D341Med (cell line): ENCODE measurements at regions not wholly inside any gene's neighbourhood (a gene's known extent, or its start where the extent isn't known, plus 50 kb on each side); places are given as distances from the start of the nearest gene placed in this dataset.

Experiments
- DNase-seq: peaks from one replicate; pipeline ENCODE4 v3.0.0; 2012; ENCODE audit warnings: low spot score

DNA sequence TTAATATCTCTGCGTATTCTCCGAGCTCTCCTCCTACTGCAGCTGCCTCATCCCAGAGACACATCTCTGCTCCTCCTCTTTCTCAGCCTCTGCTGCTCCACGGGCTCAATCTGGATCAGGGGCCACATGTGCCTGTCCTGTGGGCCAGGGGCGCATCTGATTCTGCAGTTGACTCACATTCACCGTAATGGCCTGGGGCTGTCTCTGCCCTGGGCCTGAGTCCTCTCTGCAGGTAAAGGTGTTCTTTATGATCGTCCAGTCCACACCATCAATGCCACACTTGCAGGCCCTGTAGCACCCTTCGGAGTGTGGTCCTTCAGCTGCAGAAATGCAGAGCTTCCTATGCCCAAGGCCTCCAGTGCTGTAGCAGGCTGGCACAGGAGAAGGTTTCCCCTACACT is 154.5 kb downstream of the OAT start:
- no peak for DNase-seq

DNA sequence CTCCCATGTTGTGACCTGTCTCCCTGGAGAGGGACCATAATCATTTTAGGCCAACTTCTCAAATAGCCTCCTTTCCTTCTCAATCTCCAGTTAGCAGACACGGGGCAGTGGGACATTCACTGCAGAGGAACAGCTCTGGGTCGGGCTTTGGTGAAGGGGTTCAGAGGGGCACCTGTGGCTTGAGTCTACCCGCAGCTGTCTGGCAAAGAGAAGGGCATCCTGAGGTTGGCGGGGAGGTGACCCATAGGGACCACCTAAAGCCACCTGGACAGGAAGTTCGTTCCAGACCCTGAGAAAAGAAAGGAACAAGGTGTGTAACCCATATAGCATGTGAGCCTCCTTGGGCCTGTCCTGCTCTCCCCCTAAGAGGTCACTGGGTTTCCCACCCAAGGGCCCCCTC is 155.0 kb downstream of the OAT start:
- DNase-seq, result no peak

DNA sequence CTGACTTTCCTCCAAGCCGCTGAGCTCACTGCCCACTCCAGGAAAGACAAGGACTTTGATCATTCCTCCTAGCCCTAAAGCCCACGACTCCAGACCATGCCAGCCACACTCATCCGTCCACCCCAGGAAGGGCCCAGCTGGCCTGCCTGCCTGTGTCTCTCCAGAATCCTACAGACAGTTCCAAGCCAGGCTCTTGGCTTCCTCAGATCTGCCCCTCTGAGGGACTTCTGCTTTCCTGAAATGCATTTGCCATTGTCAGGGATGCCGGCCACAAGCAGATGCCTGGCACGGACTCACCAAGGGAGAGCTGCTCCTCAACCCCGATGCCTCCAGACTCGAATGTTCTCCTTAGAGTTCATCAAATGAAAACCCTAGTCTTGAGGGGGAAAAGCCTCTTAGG is 155.8 kb downstream of the OAT start:
- no peak for DNase-seq

- no peak for DNase-seq
Observed at GRCh38 chr10:124262234-124262865, 156.4 kb downstream of the OAT start.

GRCh38 chr10:124259139-124259825 is 159.4 kb downstream of the OAT start:
- DNase-seq, result no peak

- DNase-seq, result no peak
Observed at GRCh38 chr10:124257781-124258180, 160.9 kb downstream of the OAT start.

GRCh38 chr10:124256151-124256550 is 162.6 kb downstream of the OAT start:
- DNase-seq, result no peak

- no peak for DNase-seq
Observed at GRCh38 chr10:124255556-124255955, 162.2 kb upstream of the CHST15 start.

GRCh38 chr10:124254490-124254889 is 161.1 kb upstream of the CHST15 start:
- no peak for DNase-seq

DNA sequence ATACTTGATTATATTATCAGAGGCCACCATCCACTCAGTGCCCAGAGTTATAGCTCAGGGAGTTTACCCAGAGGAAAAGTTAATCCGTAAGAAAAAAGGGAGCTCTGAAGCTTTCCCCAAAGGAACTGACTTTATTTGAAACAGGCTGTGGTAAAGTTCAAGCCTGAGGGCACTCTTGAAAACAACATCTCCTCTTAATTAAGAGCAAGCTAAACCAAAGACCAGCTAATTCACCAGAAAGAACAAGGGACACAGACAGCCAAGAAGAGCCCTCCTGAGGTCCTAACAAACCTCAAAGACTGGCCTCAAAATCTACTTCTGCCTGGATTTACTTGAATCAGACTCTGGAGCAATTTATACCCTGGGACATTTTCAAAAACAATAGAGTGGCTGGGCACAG is 159.6 kb upstream of the CHST15 start:
- no peak for DNase-seq

- no peak for DNase-seq
Observed at GRCh38 chr10:124252097-124252715, 158.8 kb upstream of the CHST15 start.

DNA sequence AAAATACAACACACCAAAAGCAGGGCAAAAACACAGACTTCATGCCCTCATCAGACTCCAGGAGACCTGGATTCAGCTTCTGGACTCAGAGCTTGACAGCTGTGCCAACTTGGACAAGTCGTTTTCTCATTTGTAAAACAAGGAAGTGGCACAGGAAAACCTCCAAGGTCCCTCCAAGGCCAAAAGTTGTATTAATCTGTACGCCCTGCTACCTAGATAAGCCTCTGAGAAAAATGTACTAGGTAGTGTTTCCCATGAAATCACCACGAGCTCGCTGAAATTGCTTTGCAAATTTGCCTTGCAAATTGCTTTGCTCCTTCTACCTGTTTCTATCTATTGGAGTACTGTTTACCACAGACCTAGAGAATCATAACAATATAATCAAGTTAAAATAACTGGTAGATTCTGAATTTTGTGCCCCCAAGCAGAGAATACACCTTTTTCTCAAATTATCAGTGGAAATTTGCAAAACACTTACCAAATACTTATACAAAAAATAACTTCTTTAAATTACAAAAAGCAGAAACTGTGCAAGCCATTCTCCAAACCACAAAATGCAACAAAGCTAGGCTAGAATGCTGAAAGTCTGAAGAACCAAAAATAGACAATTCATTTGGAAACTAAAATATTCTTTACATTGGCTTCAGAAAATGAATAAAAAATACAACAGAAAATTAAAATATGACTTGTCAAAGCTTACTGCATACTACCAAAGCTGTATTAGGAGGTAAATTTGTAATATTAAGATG is 158.1 kb upstream of the CHST15 start:
- no peak for DNase-seq

GRCh38 chr10:124250506-124250905 is 157.1 kb upstream of the CHST15 start:
- no peak for DNase-seq

DNA sequence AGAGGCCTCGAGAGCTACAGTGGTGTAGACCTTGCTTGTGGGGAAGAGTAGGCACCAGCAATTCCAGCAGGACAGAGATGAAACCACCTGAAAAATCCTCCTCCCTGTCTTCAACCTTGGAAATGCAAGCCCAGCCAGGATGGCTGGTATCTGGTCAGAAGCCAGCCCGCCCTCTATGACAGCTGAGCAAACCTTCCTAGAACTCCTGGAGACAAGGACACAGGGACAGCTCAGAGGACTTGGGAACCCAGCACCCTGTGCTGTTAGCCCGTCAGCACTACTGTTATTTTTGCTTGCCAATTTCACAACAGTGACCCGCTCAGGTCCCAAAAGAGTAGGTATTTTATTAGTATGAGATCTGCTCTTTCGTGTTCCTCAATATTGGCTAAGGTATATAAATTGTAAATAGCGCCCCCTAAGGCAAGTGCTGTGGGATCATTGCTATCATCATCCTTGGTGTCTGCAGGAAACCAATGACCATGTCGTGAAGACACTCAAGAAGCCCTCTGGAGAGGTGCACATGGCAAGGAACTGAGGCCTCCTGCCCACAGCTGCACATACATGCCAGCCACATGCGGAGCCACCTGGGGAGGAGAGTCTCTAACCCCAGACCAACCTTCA is 156.5 kb upstream of the CHST15 start:
- no peak for DNase-seq

DNA sequence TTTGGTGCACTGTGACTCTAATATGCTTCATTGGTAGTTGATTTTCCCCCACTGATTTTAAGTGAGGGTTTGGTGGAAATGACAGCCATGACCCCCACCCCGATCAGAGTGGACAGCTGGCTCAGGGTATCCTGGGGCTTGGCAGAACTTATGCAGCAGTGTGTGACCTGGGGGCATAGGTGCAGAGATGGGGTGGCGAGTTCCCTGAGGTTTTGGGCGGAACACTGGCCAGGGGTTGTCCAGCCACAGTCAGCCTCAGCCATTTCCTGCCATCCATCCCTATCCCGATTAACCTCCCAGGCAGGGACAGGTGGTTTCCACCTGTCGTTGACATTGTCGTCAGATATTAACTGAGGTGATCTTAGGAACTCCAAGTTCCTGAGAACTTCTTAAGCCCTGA is 155.8 kb upstream of the CHST15 start:
- no peak for DNase-seq

- no peak for DNase-seq
Observed at GRCh38 chr10:124248056-124249045, 155.0 kb upstream of the CHST15 start.

- DNase-seq, result no peak
Observed at GRCh38 chr10:124245806-124246440, 152.5 kb upstream of the CHST15 start.

GRCh38 chr10:124245191-124245590 is 151.8 kb upstream of the CHST15 start:
- no peak for DNase-seq

DNA sequence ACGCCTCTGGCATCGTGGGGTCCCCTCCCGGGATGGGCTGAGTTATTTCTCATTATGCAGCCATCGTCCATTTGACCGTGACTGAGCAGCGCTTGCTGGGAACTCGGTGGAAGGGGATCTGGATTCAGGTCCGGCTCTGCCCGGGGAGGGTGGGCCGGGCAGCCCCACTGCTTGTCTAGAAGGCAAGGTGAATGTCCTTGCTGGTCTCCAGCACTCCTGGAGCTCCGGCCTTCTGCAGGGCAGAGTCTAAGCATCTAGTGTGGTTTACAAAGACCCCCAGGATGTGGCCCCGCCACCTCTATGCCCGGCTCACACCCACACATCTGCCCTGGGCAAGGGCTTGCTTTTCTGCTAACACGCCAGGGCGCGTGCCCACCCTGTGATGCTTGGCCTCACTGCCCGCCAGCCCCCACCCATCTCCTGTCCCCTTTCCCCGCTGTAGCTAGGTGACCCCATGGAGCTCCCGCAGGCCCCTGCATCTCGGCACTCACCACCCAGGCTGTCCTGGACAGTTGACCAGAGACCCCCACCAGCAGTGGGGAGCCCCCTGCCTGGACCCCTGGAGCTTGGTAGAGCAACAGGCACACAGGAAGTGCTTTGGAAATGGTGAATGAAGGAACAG is 151.0 kb upstream of the CHST15 start:
- DNase-seq, result no peak

DNA sequence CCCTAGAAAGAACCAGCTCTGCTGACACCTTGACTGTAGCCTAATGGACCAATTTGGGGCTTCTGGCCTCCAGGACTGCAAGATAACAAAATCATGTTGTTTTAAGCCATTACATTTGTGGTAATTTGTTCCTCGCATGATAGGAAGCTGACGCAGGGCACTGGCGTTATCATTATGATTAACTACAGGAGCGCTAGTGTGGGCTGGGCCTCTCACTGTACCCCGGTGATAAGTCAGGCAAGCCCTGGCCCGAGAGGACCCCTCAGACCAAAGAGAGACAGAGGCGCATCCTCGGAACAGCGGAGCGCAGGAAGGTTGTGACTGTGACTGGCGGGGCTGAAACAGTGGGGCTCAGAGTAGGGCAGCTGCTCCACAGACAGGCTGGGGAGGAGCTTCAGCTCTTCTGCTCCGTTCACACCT is 150.3 kb upstream of the CHST15 start:
- no peak for DNase-seq
